ENCODE measurements at regions not wholly inside any gene's neighbourhood (a gene's known extent, or its start where the extent isn't known, plus 50 kb on each side); places are given as distances from the start of the nearest gene placed in this dataset.

- ChIA-PET POLR2A (no interaction called here), CTCF (no interaction called here)
- no peak overlapping the region for H3K9ac ChIP-seq
- no peaks in the 10 kb centered on the region for H3F3A ChIP-seq (replicated peaks; ENCODE audit: insufficient read depth)
- no peak overlapping the region for H3K4me2 ChIP-seq
- TF ChIP-seq RCOR1 (IDR thresholded peaks at IDR 0.05; ENCODE audit: low read length) (no peak), FOXJ3 (CRISPR knock-in tag; IDR thresholded peaks at IDR 0.05) (no peak), RAD21 (IDR thresholded peaks at IDR 0.05; ENCODE audit: low read length) (no peak), CHD2 (IDR thresholded peaks at IDR 0.05; ENCODE audit: low read length, partially characterized antibody) (no peak), NFIC (IDR thresholded peaks at IDR 0.05; ENCODE audit: borderline replicate concordance) (no peak), USF1 (IDR thresholded peaks at IDR 0.05; ENCODE audit: borderline replicate concordance, low read depth) (no peak), RFX5 (IDR thresholded peaks at IDR 0.05; ENCODE audit: low read length) (no peak), JUND (IDR thresholded peaks at IDR 0.05) (no peak), EP300 (IDR thresholded peaks at IDR 0.05; ENCODE audit: borderline replicate concordance in 1 of 2, low read depth in 1 of 2, low read length in 1 of 2) (no peak), ZBTB33 (IDR thresholded peaks at IDR 0.05; ENCODE audit: borderline replicate concordance, low read depth) (no peak)
- TF ChIP-seq, protein P1, sequence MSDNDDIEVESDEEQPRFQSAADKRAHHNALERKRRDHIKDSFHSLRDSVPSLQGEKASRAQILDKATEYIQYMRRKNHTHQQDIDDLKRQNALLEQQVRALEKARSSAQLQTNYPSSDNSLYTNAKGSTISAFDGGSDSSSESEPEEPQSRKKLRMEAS (IDR thresholded peaks at IDR 0.05; ENCODE audit: low read depth), result no peak
- TF ChIP-seq, protein P2, sequence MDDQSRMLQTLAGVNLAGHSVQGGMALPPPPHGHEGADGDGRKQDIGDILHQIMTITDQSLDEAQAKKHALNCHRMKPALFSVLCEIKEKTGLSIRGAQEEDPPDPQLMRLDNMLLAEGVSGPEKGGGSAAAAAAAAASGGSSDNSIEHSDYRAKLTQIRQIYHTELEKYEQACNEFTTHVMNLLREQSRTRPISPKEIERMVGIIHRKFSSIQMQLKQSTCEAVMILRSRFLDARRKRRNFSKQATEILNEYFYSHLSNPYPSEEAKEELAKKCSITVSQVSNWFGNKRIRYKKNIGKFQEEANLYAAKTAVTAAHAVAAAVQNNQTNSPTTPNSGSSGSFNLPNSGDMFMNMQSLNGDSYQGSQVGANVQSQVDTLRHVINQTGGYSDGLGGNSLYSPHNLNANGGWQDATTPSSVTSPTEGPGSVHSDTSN (IDR thresholded peaks at IDR 0.05), result no peak
- H3K4me1 ChIP-seq (ENCODE audit: control insufficient read depth in 1 of 2, insufficient read depth in 2 of 2, low read depth in 1 of 2, low read length in 1 of 2), result peaks cover 0 to 9% of the 10 kb centered on the region in 2 experiments; a peak in 2 of 4 replicates
- no peaks in the 10 kb centered on the region for H3K27me3 ChIP-seq (ENCODE audit: insufficient read depth)
- no peaks in the 10 kb centered on the region for H4K20me1 ChIP-seq (ENCODE audit: insufficient read depth)
- H2AFZ ChIP-seq (ENCODE audit: low read depth), result no peak overlapping the region
- WGBS (ENCODE audit: low lambda C conversion rate), result 42% methylated on average over 3 of the region's 3 CpGs
- no peaks in the 10 kb centered on the region for H3K36me3 ChIP-seq (replicated peaks in 1 of 2; ENCODE audit: control insufficient read depth in 1 of 2, insufficient read depth in 2 of 2, low read length in 1 of 2)
- no peaks in the 10 kb centered on the region for H3K9me2 ChIP-seq
- no peak for DNase-seq
- no peaks in the 10 kb centered on the region for H3K9me3 ChIP-seq
- H3K79me2 ChIP-seq (ENCODE audit: insufficient read depth), result peaks cover 21% of the 10 kb centered on the region; the same call in 1 of the 2 replicates
- H3K4me3 ChIP-seq (ENCODE audit: low read depth in 2 of 2, low read length in 1 of 2), result no peak overlapping the region
- no peak overlapping the region for H3K27ac ChIP-seq (ENCODE audit: low read depth in 2 of 2, low read length in 1 of 2)
These were observed 115.6 kb upstream of the GUCA2B start for GRCh38 chr1:42037586-42037985.

- no peaks in the 10 kb centered on the region for H3K9me2 ChIP-seq
- H3K9me3 ChIP-seq, result no peaks in the 10 kb centered on the region
- WGBS (ENCODE audit: low lambda C conversion rate), result 31% methylated on average over 1 of the region's 1 CpG
- H3K4me1 ChIP-seq (ENCODE audit: control insufficient read depth in 1 of 2, insufficient read depth in 2 of 2, low read depth in 1 of 2, low read length in 1 of 2), result peaks cover 0 to 9% of the 10 kb centered on the region in 2 experiments; a peak in 2 of 4 replicates
- no peaks in the 10 kb centered on the region for H3F3A ChIP-seq (replicated peaks; ENCODE audit: insufficient read depth)
- H3K27me3 ChIP-seq (ENCODE audit: insufficient read depth), result no peaks in the 10 kb centered on the region
- peaks cover 24% of the 10 kb centered on the region; the same call in 1 of the 2 replicates for H3K79me2 ChIP-seq (ENCODE audit: insufficient read depth)
- TF ChIP-seq, protein P1 (IDR thresholded peaks at IDR 0.05; ENCODE audit: low read depth), result no peak
- TF ChIP-seq YY1 (IDR thresholded peaks at IDR 0.05; ENCODE audit: low read depth) (no peak), NRF1 (IDR thresholded peaks at IDR 0.05; ENCODE audit: low read depth, low read length) (no peak), RCOR1 (IDR thresholded peaks at IDR 0.05; ENCODE audit: low read length) (no peak), GABPA (IDR thresholded peaks at IDR 0.05; ENCODE audit: low read depth) (no peak), EZH2phosphoT487 (IDR thresholded peaks at IDR 0.05; ENCODE audit: borderline replicate concordance, low read depth) (no peak), TCF12 (IDR thresholded peaks at IDR 0.05) (no peak), POLR2AphosphoS5 (IDR thresholded peaks at IDR 0.05; ENCODE audit: low read depth, low read length) (no peak), USF1 (IDR thresholded peaks at IDR 0.05; ENCODE audit: borderline replicate concordance, low read depth) (no peak), RXRA (IDR thresholded peaks at IDR 0.05; ENCODE audit: borderline replicate concordance, low read depth) (no peak), MXI1 (IDR thresholded peaks at IDR 0.05; ENCODE audit: low read depth, low read length) (no peak), EP300 (IDR thresholded peaks at IDR 0.05; ENCODE audit: borderline replicate concordance in 1 of 2, low read depth in 1 of 2, low read length in 1 of 2) (no peak), NFIC (IDR thresholded peaks at IDR 0.05; ENCODE audit: borderline replicate concordance) (no peak), JUND (IDR thresholded peaks at IDR 0.05) (no peak), RFX5 (IDR thresholded peaks at IDR 0.05; ENCODE audit: low read length) (no peak), RAD21 (IDR thresholded peaks at IDR 0.05; ENCODE audit: low read length) (no peak), TAF1 (IDR thresholded peaks at IDR 0.05; ENCODE audit: borderline replicate concordance, low read depth, low read length) (no peak), FOXJ3 (CRISPR knock-in tag; IDR thresholded peaks at IDR 0.05) (no peak)
- H4K20me1 ChIP-seq (ENCODE audit: insufficient read depth), result no peaks in the 10 kb centered on the region
- ChIA-PET POLR2A (no interaction called here), CTCF (no interaction called here)
- H3K9ac ChIP-seq, result no peak overlapping the region
- DNase-seq, result no peak
- H3K36me3 ChIP-seq (replicated peaks in 1 of 2; ENCODE audit: control insufficient read depth in 1 of 2, insufficient read depth in 2 of 2, low read length in 1 of 2), result no peaks in the 10 kb centered on the region
- no peak overlapping the region for H3K4me2 ChIP-seq
- H3K27ac ChIP-seq (ENCODE audit: low read depth in 2 of 2, low read length in 1 of 2), result no peak overlapping the region
- H3K4me3 ChIP-seq (ENCODE audit: low read depth in 2 of 2, low read length in 1 of 2), result no peak overlapping the region
- H2AFZ ChIP-seq (ENCODE audit: low read depth), result no peak overlapping the region
These were observed 116.0 kb upstream of the GUCA2B start for GRCh38 chr1:42037161-42037560.
